GM08714 (cell line): ENCODE measurements at regions not wholly inside any gene's neighbourhood (a gene's known extent, or its start where the extent isn't known, plus 50 kb on each side); places are given as distances from the start of the nearest gene placed in this dataset.

ENCODE experiments used
- H3K4me3 ChIP-seq: fragments of 200-500 bp; sonication (Bioruptor generic); 2 replicates; pipeline ENCODE4 v1.5.1; 2014; ENCODE audit warnings: mild to moderate bottlenecking, low read length, inconsistent platforms
- ZNF274 ChIP-seq: IDR thresholded peaks from 2 replicates; pipeline ENCODE4 v1.6.1; 2012; ENCODE audit warnings: mild to moderate bottlenecking, low read depth, low read length

DNA sequence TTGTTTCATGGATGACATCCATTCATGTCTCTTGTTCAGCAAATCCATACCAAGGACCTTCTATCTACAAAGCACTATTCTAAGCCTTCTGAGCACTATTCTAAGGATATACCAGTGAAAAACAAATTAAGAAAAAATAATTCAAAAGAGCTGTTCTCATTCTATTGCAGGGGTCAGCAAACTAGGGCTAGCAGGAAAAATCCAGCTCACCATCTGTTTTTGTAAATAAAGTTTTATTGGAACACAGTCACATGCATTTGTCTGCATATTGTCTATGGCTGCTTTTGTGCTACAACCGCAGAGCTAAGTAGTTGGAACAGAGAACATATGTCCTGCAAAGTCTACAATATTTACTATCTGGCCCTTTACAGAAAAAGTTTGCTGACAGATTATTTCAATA, 222.7 kb upstream of the DYNLRB2 start:
- no peak overlapping the region for H3K4me3 ChIP-seq
- TF ChIP-seq ZNF274, result no peak

DNA sequence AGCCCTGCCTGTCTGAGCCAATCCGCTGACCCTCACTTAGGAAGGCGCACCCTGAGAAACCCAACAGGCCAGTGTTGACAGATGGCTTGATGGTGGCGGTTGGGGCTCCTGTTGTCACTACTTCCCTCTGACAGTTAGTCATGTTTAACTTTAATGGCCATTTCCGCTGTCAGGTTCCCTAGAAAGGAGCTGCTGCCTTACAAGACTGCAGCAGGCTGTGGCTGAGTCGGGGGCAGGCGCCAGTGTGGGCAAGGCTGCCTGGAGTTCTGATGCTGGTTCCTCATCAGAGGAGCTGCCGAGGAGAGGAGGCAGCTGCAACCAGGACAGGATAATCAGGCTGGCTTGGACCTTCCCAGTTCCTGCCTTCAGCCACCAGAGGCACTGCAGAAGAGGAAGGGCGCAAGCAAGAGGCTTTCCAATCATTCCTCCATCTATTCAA, 223.2 kb upstream of the DYNLRB2 start:
- no peak overlapping the region for H3K4me3 ChIP-seq
- TF ChIP-seq ZNF274, result no peak

DNA sequence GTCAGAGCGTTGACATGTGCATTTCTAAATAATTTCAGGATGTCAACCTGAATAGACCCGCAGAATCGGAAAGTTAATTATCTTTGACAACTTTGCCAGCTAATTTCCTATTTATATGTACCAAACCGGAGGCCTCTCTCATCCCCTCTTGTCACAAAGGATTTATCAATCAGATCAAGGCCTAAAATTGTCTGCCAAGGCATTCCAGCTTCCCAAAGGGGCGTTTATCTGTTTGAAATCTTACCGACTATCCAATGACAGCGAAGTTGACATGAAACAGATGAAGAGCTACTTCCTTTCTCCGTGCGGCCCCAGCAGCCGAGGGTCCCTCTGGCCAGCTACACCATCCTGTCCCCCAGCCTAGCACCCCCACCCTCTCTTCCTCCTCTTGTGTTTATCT, 223.7 kb upstream of the DYNLRB2 start:
- no peak overlapping the region for H3K4me3 ChIP-seq
- no peak for TF ChIP-seq ZNF274

DNA sequence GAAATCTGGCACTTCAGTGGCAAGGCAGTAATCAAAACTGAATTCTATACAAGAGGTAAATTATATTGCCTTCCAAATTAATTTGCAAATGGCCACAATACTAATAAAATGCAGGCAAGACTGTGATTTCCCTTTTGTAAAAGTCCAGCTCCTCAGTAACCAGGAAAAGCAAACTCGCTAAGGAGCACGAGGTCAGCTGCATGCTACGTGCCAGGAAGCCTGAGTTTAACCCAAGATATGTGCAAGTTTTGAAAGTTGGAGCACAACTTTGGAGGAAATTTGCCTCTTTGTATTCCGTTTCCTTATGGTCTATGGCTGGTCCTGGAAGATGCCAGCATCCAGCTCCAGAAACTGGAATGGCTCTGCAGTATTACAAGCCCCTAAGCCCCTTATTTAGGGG, 226.8 kb upstream of the DYNLRB2 start:
- no peak for TF ChIP-seq ZNF274
- no peak overlapping the region for H3K4me3 ChIP-seq

DNA sequence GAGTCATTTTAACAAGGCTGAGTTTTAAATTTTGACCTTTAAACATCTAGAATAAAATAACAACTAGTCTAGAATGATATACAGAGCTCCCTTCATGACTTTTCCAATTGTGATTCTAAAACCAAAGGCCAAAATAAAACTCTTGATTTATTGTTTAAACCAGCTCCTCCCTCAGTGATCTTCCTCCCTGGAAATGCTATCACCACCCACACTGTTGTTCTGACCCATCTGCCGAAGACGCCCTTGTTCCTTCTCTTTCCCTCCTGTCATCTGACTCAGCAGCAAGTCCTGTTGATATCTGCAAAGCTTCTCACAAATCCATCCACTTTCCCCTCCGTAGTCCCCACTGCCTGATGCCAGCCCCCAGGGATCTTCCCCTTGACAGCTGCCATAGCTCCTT, 231.6 kb upstream of the DYNLRB2 start:
- no peak for TF ChIP-seq ZNF274
- no peak overlapping the region for H3K4me3 ChIP-seq

DNA sequence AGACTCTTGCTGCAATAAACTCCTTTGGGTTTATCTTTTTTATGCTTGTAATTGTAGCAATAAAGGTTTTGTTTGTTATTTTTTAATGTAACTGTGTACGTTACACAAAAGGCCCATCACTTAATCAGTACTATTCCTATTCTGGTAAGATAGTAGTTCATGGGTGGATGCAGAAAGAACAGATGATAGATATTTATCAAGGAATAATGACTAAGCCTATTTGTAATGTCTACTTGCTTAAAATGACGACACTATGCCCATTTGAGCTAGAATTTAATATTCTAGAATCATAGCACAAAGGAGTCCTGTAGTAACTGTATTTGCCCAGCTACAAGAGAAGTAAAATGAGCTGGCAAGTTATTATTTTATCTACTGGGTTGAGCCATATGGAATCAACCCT, 235.4 kb upstream of the DYNLRB2 start:
- no peak overlapping the region for H3K4me3 ChIP-seq
- TF ChIP-seq ZNF274, result no peak

DNA sequence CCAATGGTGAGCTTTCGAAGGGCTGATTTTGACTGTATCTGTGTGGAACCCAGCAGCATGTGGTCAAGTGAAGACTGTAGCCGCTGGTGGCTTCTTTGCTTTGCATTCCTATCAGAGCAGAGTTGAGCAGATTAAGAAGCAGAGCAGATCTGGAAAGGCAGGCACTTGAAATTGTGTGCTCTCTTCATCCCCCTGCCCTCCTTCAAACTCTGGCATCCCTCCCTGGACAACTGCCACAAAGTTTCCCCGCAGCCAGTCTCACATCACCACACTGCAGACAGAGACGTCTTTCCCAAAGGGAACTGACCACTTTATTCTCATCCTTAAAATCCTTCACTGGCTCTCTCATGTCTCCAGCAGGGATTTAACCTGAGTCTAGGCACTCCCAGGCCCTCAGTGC, 237.1 kb upstream of the DYNLRB2 start:
- H3K4me3 ChIP-seq, result no peak overlapping the region
- TF ChIP-seq ZNF274, result no peak

DNA sequence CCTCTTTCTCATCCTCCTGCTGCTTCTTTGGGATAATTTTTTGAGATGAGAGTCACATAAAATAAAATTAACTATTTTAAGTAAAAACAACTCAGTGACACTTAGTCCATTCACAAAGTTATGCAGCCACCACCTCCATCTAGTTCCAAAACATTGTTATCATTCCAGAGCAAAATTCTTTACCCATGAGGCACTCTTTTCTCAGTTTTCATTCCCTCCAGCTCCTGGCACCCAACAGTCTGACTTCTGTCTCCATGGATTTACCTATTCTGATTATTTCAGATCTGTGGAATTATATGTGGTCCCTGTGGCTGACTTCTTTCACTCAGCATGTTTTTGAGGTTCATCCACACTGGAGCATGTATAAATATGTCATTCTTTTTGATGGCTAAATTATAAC, 239.9 kb upstream of the DYNLRB2 start:
- no peak overlapping the region for H3K4me3 ChIP-seq
- TF ChIP-seq ZNF274, result no peak

DNA sequence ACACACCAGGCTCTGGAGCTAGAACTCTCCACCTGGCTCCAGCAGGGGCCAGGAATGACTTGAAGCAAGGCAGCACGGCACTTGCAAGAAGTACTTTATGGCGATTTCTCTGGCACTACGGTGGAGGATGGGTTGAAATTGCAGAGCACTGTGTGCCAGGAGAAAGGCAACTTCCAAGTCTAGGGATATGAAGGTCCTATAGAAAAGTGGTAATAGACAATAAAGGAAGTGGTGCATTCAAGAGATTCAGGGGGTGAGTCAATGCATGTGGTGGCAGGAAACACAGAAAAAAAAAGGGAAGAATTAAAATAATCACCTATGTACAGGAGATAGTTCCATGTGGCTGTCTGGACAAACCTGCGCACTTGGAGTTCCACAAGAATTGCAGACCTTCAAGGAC, 240.3 kb upstream of the DYNLRB2 start:
- no peak overlapping the region for H3K4me3 ChIP-seq
- no peak for TF ChIP-seq ZNF274

DNA sequence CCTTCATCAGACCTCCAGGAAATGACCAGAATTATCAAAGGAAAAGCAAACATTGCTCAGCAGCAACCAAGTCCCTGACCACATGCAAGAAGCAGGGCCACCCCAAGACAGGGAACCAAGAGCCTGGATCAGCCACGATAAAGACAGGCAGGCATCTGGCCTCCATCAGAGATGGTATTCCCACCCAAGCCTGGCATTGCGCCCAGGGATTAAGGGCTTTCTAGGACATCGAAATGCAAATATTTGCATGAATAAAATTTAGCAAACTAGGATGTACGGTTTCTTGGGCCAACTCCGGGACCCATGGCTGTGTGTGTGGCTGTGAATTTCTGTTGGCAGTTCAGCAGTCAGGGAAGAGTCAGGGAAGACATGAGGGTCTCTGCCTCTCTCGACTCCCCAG, 241.4 kb upstream of the DYNLRB2 start:
- TF ChIP-seq ZNF274, result no peak
- no peak overlapping the region for H3K4me3 ChIP-seq

DNA sequence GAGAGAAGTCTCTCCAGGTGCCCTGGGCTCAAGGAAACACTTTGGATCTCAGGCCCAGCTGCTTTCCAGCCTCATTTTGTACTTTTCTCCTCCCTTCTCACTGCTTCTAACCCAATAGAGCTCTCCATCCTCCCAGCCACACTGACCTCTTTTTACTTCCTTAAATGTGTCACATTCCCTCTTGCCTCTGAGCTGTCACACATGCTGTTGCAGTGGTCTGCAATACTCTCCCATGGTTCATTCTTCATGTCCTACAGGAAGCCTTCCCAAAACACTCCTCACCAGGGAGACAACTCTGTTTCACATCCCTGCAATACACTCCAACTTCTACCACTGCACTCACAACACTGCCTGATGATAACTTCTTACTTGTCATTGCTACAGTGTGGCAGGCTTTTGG, 242.1 kb upstream of the DYNLRB2 start:
- H3K4me3 ChIP-seq, result no peak overlapping the region
- no peak for TF ChIP-seq ZNF274

DNA sequence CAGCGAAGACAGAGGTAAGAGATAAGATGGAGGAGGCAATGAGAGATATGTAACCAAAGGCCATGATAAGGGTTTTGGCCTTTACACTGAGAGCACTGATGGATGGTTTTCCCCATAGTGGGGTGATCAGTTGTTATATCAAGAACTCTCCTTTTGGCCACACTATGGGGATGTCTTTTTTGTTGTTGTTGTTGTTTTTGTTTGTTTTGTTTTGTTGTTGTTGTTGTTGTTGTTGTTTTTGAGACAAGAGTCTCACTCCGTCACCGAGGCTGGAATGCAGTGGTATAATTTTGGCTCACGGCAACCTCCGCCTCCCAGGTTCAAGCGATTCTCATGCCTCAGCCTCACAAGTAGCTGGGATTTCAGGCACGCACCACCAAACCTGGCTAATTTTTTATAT, 244.8 kb upstream of the DYNLRB2 start:
- no peak overlapping the region for H3K4me3 ChIP-seq
- TF ChIP-seq ZNF274, result no peak

DNA sequence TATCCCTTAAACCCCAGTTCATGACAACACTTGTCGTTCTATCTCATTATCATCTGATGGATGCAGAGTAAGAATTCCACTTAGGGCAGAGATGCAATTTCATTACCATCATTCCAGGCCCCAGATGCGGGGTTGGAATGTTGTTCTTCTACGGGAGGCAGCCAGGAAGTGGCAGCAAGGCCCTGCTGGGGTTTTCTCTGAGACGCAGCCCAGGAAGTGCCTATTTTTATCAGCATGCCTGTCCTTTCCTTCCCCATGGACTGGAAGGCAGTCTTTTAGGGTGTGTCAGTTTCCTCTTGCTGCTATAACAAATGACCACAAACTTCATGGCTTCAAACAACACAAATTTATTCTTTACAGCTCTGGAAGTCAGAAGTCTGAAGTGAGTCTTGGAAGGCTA, 246.6 kb upstream of the DYNLRB2 start:
- TF ChIP-seq ZNF274, result no peak

DNA sequence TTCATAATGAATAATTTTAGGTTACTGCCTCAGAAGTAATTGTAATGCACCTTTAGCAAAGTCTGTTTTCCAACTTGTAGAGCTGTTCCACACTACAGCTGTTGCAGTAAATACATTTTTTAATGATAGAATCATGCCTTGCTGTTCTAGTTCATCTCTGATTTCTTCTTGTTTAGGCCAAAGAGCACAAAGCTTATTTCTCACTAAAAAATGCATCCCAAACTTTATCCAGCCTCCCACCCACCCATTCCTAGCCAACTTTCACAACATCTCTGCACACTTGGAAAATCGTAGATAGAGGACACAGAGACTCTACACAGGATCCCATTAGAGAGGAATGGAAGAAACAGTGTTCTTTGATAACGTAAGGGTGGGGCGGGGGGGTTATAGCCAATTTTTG, 252.2 kb upstream of the DYNLRB2 start:
- H3K4me3 ChIP-seq, result no peak overlapping the region
- no peak for TF ChIP-seq ZNF274

More for the DNA sequence above, 246.6 kb upstream of the DYNLRB2 start:
- H3K4me3 ChIP-seq, result no peak overlapping the region

DNA sequence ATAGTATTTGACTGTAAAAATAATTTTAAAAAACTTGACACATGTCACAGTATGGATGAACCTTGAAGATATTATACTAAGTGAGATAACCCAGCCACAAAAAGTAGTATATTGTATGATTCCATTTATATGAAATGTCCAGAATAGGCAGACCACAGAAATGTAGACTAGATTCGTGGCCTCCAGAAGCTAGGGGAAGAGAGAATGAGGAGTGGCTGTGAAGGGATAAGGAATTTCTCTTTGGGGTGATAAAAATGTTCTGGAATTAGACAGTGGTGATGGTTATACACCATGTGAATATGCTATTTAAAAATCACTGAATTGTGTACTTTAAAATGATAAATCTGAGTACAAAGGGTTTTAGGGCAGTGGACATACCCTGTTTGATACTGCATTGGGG, 253.1 kb upstream of the DYNLRB2 start:
- TF ChIP-seq ZNF274, result no peak
- H3K4me3 ChIP-seq, result no peak overlapping the region

DNA sequence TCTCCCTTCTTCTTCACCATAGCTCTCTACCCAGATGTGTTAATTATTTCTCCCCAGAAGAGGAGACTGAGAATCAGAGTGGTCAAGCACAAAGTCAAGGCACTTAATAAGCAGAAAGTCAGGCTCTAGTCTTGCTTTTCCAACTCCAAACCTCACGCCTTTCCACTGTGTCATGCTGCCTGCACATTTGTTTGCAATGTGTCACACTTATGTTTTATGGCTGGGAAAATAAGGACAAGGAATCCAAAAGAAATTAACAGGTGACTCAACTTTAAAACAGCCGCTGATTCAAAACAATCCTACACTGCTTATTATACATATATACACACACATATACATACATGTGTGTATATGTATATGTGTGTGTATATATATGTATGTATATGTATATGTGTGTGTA, 255.7 kb upstream of the DYNLRB2 start:
- H3K4me3 ChIP-seq, result no peak overlapping the region
- no peak for TF ChIP-seq ZNF274
